PC-9 (cell line): ENCODE measurements at regions not wholly inside any gene's neighbourhood (a gene's known extent, or its start where the extent isn't known, plus 50 kb on each side); places are given as distances from the start of the nearest gene placed in this dataset.

Source experiments
- BruUV-seq: library from RNA; stranded (reverse); fragments of 400-500 nt; replicated peaks from 2 replicates; lab custom pipeline; 2021; lab: Mats Ljungman, UMichigan
- CTCF ChIA-PET: fragments of 300-600 bp; sonication (Branson Sonifier 250); formaldehyde crosslinking; loops from one replicate; lab custom pipeline; 2022; ENCODE audit warnings: antibody characterized with exemption; lab: Charles Lee
- POLR2A ChIA-PET: fragments of 300-600 bp; sonication (Branson Sonifier 250); formaldehyde crosslinking; loops from one replicate; lab custom pipeline; 2022; ENCODE audit warnings: antibody characterized with exemption; ENCODE audit not compliant: unreplicated experiment; lab: Charles Lee
- DNase-seq, 2 experiments: peaks; one replicate each; pipeline versions ENCODE4 v3.0.0 to v3.0.0-alpha.2; 2015 to 2022; ENCODE audit warnings: mixed read lengths in 1 of 2
- H2AFZ ChIP-seq: fragments of 200-600 bp; sonication (generic); 2 replicates; pipeline ENCODE4 v1.8.1; 2017; ENCODE audit warnings: antibody characterized with exemption
- H3F3A ChIP-seq: fragments of 200-600 bp; sonication (generic); 2 replicates; pipeline ENCODE4 v1.8.1; 2017; ENCODE audit warnings: antibody characterized with exemption, mild to moderate bottlenecking, low read depth; ENCODE audit not compliant: insufficient read depth
- H3K27ac ChIP-seq: fragments of 200-600 bp; sonication (generic); 2 replicates; pipeline ENCODE4 v1.6.1; 2016; ENCODE audit warnings: mixed run types
- H3K27me3 ChIP-seq: fragments of 200-600 bp; sonication (generic); 2 replicates; pipeline ENCODE4 v1.6.1; 2016; ENCODE audit warnings: low read depth, mixed run types; ENCODE audit not compliant: insufficient read depth
- H3K36me3 ChIP-seq: fragments of 200-600 bp; sonication (generic); 2 replicates; pipeline ENCODE4 v1.6.1; 2016; ENCODE audit warnings: low read depth, mixed run types
- H3K4me1 ChIP-seq: fragments of 200-600 bp; sonication (generic); replicated peaks from 2 replicates; pipeline ENCODE4 v1.6.1; 2016; ENCODE audit warnings: mixed run types; ENCODE audit not compliant: insufficient read depth
- H3K4me2 ChIP-seq: fragments of 200-600 bp; sonication (generic); 2 replicates; pipeline ENCODE4 v1.6.1; 2017; ENCODE audit warnings: mixed run types
- H3K4me3 ChIP-seq: fragments of 200-600 bp; sonication (generic); 2 replicates; pipeline ENCODE4 v1.6.1; 2016; ENCODE audit warnings: mixed run types
- H3K79me2 ChIP-seq: fragments of 200-600 bp; sonication (generic); 2 replicates; pipeline ENCODE4 v1.6.1; 2017; ENCODE audit warnings: low read depth, mixed run types
- H3K9me2 ChIP-seq: fragments of 200-600 bp; sonication (generic); 2 replicates; pipeline ENCODE4 v1.8.1; 2017; ENCODE audit warnings: mild to moderate bottlenecking; ENCODE audit not compliant: insufficient read depth
- H3K9me3 ChIP-seq: fragments of 200-600 bp; sonication (generic); 2 replicates; pipeline ENCODE4 v1.8.1; 2016; ENCODE audit warnings: low read depth; ENCODE audit not compliant: insufficient read depth
- H4K20me1 ChIP-seq: fragments of 200-600 bp; sonication (generic); 2 replicates; pipeline ENCODE4 v1.8.1; 2017; ENCODE audit not compliant: insufficient read depth
- CTCF ChIP-seq: fragments of 200-600 bp; sonication (generic); conservative IDR thresholded peaks from 2 replicates; pipeline ENCODE4 v1.6.1; 2017; ENCODE audit warnings: mixed run types, antibody characterized with exemption, mild to moderate bottlenecking, moderate library complexity
- EZH2 ChIP-seq: fragments of 200-600 bp; sonication (generic); IDR thresholded peaks from 2 replicates; pipeline ENCODE4 v1.8.0; 2017; ENCODE audit warnings: antibody characterized with exemption, low read depth
- intact Hi-C: fragments of 100-400 bp; cut with micrococcal nuclease; formaldehyde crosslinking; loops from one replicate; pipeline ENCODE4 v1.10.0; 2022; ENCODE audit not compliant: unreplicated experiment

GRCh38 chr18:38663270-38663669 is 1097.7 kb upstream of the CELF4 start:
- POLR2A ChIA-PET, result no interaction called here
- H3K79me2 ChIP-seq, result no peaks in the 10 kb centered on the region

GRCh38 chr18:38654946-38655345 is 1089.3 kb upstream of the CELF4 start:
- POLR2A ChIA-PET, result no interaction called here
- DNase-seq, result no peak
- BruUV-seq, result no TSS peak

More at GRCh38 chr18:38663270-38663669, 1097.7 kb upstream of the CELF4 start:
- Histone ChIP-seq H3K4me2 (no peak overlapping the region), H3K27me3 (no peaks in the 10 kb centered on the region), H3K9me3 (no peaks in the 10 kb centered on the region), H3K36me3 (no peaks in the 10 kb centered on the region), H3K4me1 (no peaks in the 10 kb centered on the region), H3K9me2 (no peaks in the 10 kb centered on the region), H2AFZ (no peak overlapping the region), H3F3A (no peaks in the 10 kb centered on the region), H3K27ac (no peak overlapping the region), H3K4me3 (no peak overlapping the region), H4K20me1 (no peaks in the 10 kb centered on the region)
- TF ChIP-seq CTCF, result no peak
- no peak for TF ChIP-seq EZH2
- no TSS peak for BruUV-seq
- intact Hi-C loops, result no loop called here
- CTCF ChIA-PET, result no interaction called here
- no peak for DNase-seq

GRCh38 chr18:38651736-38652135 is 1086.1 kb upstream of the CELF4 start:
- H3K4me3 ChIP-seq, result no peak overlapping the region
- no peaks in the 10 kb centered on the region for H3K4me1 ChIP-seq
- no peak overlapping the region for H3K4me2 ChIP-seq
- no TSS peak for BruUV-seq
- H2AFZ ChIP-seq, result no peak overlapping the region
- intact Hi-C loops, result no loop called here
- H3F3A ChIP-seq, result no peaks in the 10 kb centered on the region
- no peaks in the 10 kb centered on the region for H3K27me3 ChIP-seq
- no peaks in the 10 kb centered on the region for H3K9me3 ChIP-seq
- CTCF ChIA-PET, result no interaction called here
- H3K79me2 ChIP-seq, result no peaks in the 10 kb centered on the region
- no peak overlapping the region for H3K27ac ChIP-seq
- no peaks in the 10 kb centered on the region for H4K20me1 ChIP-seq
- TF ChIP-seq CTCF, result no peak
- no peak for TF ChIP-seq EZH2
- POLR2A ChIA-PET, result no interaction called here
- H3K36me3 ChIP-seq, result no peaks in the 10 kb centered on the region
- DNase-seq, result no peak
- no peaks in the 10 kb centered on the region for H3K9me2 ChIP-seq

More at GRCh38 chr18:38654946-38655345, 1089.3 kb upstream of the CELF4 start:
- Histone ChIP-seq H4K20me1 (no peaks in the 10 kb centered on the region), H3F3A (no peaks in the 10 kb centered on the region), H3K9me2 (no peaks in the 10 kb centered on the region), H3K79me2 (no peaks in the 10 kb centered on the region), H3K4me2 (no peak overlapping the region), H3K4me1 (no peaks in the 10 kb centered on the region), H3K36me3 (no peaks in the 10 kb centered on the region), H2AFZ (no peak overlapping the region), H3K27me3 (no peaks in the 10 kb centered on the region), H3K4me3 (no peak overlapping the region), H3K27ac (no peak overlapping the region), H3K9me3 (no peaks in the 10 kb centered on the region)
- intact Hi-C loops, result no loop called here
- CTCF ChIA-PET, result no interaction called here
- TF ChIP-seq CTCF (no peak), EZH2 (no peak)
